ENCODE measurements at regions not wholly inside any gene's neighbourhood (a gene's known extent, or its start where the extent isn't known, plus 50 kb on each side); places are given as distances from the start of the nearest gene placed in this dataset.

GRCh38 chr4:14265651-14266050 is 638.1 kb upstream of the BOD1L1 start:
- H3K36me3 Mint-ChIP-seq (ENCODE audit: low read depth): no peaks in the 10 kb centered on the region
- H3K27me3 Mint-ChIP-seq (ENCODE audit: low read depth): no peaks in the 10 kb centered on the region
- H3K4me1 Mint-ChIP-seq (ENCODE audit: low read depth): no peaks in the 10 kb centered on the region
- DNase-seq (ENCODE audit: low spot score): no peak
- no peak overlapping the region for H3K4me3 Mint-ChIP-seq (ENCODE audit: low read depth)
- H3K9me3 Mint-ChIP-seq: no peaks in the 10 kb centered on the region
- intact Hi-C loops (cut with micrococcal nuclease): no loop called here
- no peak overlapping the region for H3K27ac Mint-ChIP-seq

GRCh38 chr4:14267373-14268060 is 640.0 kb upstream of the BOD1L1 start:
- H3K36me3 Mint-ChIP-seq (ENCODE audit: low read depth): no peaks in the 10 kb centered on the region
- intact Hi-C loops (cut with micrococcal nuclease): no loop called here
- H3K4me1 Mint-ChIP-seq (ENCODE audit: low read depth): no peaks in the 10 kb centered on the region
- H3K4me3 Mint-ChIP-seq (ENCODE audit: low read depth): no peak overlapping the region
- DNase-seq (ENCODE audit: low spot score): no peak
- no peaks in the 10 kb centered on the region for H3K27me3 Mint-ChIP-seq (ENCODE audit: low read depth)
- no peak overlapping the region for H3K27ac Mint-ChIP-seq
- no peaks in the 10 kb centered on the region for H3K9me3 Mint-ChIP-seq

- no peak for DNase-seq (ENCODE audit: low spot score)
- no peaks in the 10 kb centered on the region for H3K4me1 Mint-ChIP-seq (ENCODE audit: low read depth)
These were observed 642.3 kb upstream of the BOD1L1 start for GRCh38 chr4:14269824-14270223.

GRCh38 chr4:14272206-14272605 is 644.7 kb upstream of the BOD1L1 start:
- Mint-ChIP-seq H3K9me3 (no peaks in the 10 kb centered on the region), H3K36me3 (ENCODE audit: low read depth) (no peaks in the 10 kb centered on the region), H3K4me1 (ENCODE audit: low read depth) (no peaks in the 10 kb centered on the region), H3K27ac (no peak overlapping the region), H3K27me3 (ENCODE audit: low read depth) (no peaks in the 10 kb centered on the region), H3K4me3 (ENCODE audit: low read depth) (no peak overlapping the region)
- intact Hi-C loops (cut with micrococcal nuclease): no loop called here
- no peak for DNase-seq (ENCODE audit: low spot score)

More at GRCh38 chr4:14269824-14270223, 642.3 kb upstream of the BOD1L1 start:
- H3K27ac Mint-ChIP-seq: no peak overlapping the region
- H3K9me3 Mint-ChIP-seq: no peaks in the 10 kb centered on the region
- intact Hi-C loops (cut with micrococcal nuclease): no loop called here
- no peaks in the 10 kb centered on the region for H3K27me3 Mint-ChIP-seq (ENCODE audit: low read depth)
- no peaks in the 10 kb centered on the region for H3K36me3 Mint-ChIP-seq (ENCODE audit: low read depth)
- H3K4me3 Mint-ChIP-seq (ENCODE audit: low read depth): no peak overlapping the region

- intact Hi-C loops (cut with micrococcal nuclease): no loop called here
- no peaks in the 10 kb centered on the region for H3K27me3 Mint-ChIP-seq (ENCODE audit: low read depth)
- H3K9me3 Mint-ChIP-seq: no peaks in the 10 kb centered on the region
- H3K4me1 Mint-ChIP-seq (ENCODE audit: low read depth): no peaks in the 10 kb centered on the region
- no peak overlapping the region for H3K27ac Mint-ChIP-seq
- DNase-seq (ENCODE audit: low spot score): no peak
- H3K4me3 Mint-ChIP-seq (ENCODE audit: low read depth): no peak overlapping the region
- no peaks in the 10 kb centered on the region for H3K36me3 Mint-ChIP-seq (ENCODE audit: low read depth)
These were observed 650.0 kb upstream of the BOD1L1 start for GRCh38 chr4:14277505-14277904.

GRCh38 chr4:14280567-14280966 is 653.0 kb upstream of the BOD1L1 start:
- intact Hi-C loops (cut with micrococcal nuclease): no loop called here
- DNase-seq (ENCODE audit: low spot score): no peak
- H3K4me1 Mint-ChIP-seq (ENCODE audit: low read depth): no peaks in the 10 kb centered on the region
- H3K4me3 Mint-ChIP-seq (ENCODE audit: low read depth): no peak overlapping the region
- no peaks in the 10 kb centered on the region for H3K36me3 Mint-ChIP-seq (ENCODE audit: low read depth)
- no peaks in the 10 kb centered on the region for H3K27me3 Mint-ChIP-seq (ENCODE audit: low read depth)
- H3K27ac Mint-ChIP-seq: no peak overlapping the region
- no peaks in the 10 kb centered on the region for H3K9me3 Mint-ChIP-seq

- Mint-ChIP-seq H3K27me3 (ENCODE audit: low read depth) (no peaks in the 10 kb centered on the region), H3K4me3 (ENCODE audit: low read depth) (no peak overlapping the region), H3K36me3 (ENCODE audit: low read depth) (no peaks in the 10 kb centered on the region), H3K9me3 (no peaks in the 10 kb centered on the region), H3K4me1 (ENCODE audit: low read depth) (no peaks in the 10 kb centered on the region), H3K27ac (no peak overlapping the region)
- DNase-seq (ENCODE audit: low spot score): no peak
- intact Hi-C loops (cut with micrococcal nuclease): no loop called here
These were observed 657.1 kb upstream of the BOD1L1 start for GRCh38 chr4:14284578-14284977.

- DNase-seq (ENCODE audit: low spot score): no peak
- Mint-ChIP-seq H3K4me3 (ENCODE audit: low read depth) (no peak overlapping the region), H3K36me3 (ENCODE audit: low read depth) (no peaks in the 10 kb centered on the region), H3K4me1 (ENCODE audit: low read depth) (no peaks in the 10 kb centered on the region), H3K9me3 (no peaks in the 10 kb centered on the region), H3K27ac (no peak overlapping the region), H3K27me3 (ENCODE audit: low read depth) (no peaks in the 10 kb centered on the region)
- intact Hi-C loops (cut with micrococcal nuclease): no loop called here
These were observed 662.2 kb upstream of the BOD1L1 start for GRCh38 chr4:14289708-14290107.

- intact Hi-C loops (cut with micrococcal nuclease): no loop called here
- DNase-seq (ENCODE audit: low spot score): no peak
- H3K27ac Mint-ChIP-seq: no peak overlapping the region
- H3K4me3 Mint-ChIP-seq (ENCODE audit: low read depth): no peak overlapping the region
- no peaks in the 10 kb centered on the region for H3K9me3 Mint-ChIP-seq
- H3K4me1 Mint-ChIP-seq (ENCODE audit: low read depth): no peaks in the 10 kb centered on the region
- no peaks in the 10 kb centered on the region for H3K36me3 Mint-ChIP-seq (ENCODE audit: low read depth)
- no peaks in the 10 kb centered on the region for H3K27me3 Mint-ChIP-seq (ENCODE audit: low read depth)
These were observed 666.1 kb upstream of the BOD1L1 start for GRCh38 chr4:14293582-14293981.

GRCh38 chr4:14294611-14295010 is 667.1 kb upstream of the BOD1L1 start:
- H3K4me1 Mint-ChIP-seq (ENCODE audit: low read depth): no peaks in the 10 kb centered on the region
- no peak overlapping the region for H3K4me3 Mint-ChIP-seq (ENCODE audit: low read depth)
- intact Hi-C loops (cut with micrococcal nuclease): no loop called here
- no peak overlapping the region for H3K27ac Mint-ChIP-seq
- no peaks in the 10 kb centered on the region for H3K36me3 Mint-ChIP-seq (ENCODE audit: low read depth)
- no peak for DNase-seq (ENCODE audit: low spot score)
- no peaks in the 10 kb centered on the region for H3K27me3 Mint-ChIP-seq (ENCODE audit: low read depth)
- H3K9me3 Mint-ChIP-seq: no peaks in the 10 kb centered on the region

- Mint-ChIP-seq H3K4me3 (ENCODE audit: low read depth) (no peak overlapping the region), H3K9me3 (no peaks in the 10 kb centered on the region), H3K27ac (no peak overlapping the region), H3K27me3 (ENCODE audit: low read depth) (no peaks in the 10 kb centered on the region), H3K4me1 (ENCODE audit: low read depth) (no peaks in the 10 kb centered on the region), H3K36me3 (ENCODE audit: low read depth) (no peaks in the 10 kb centered on the region)
- DNase-seq (ENCODE audit: low spot score): no peak
- intact Hi-C loops (cut with micrococcal nuclease): no loop called here
These were observed 671.6 kb upstream of the BOD1L1 start for GRCh38 chr4:14299166-14299565.

- H3K4me3 Mint-ChIP-seq (ENCODE audit: low read depth): no peak overlapping the region
- no peaks in the 10 kb centered on the region for H3K4me1 Mint-ChIP-seq (ENCODE audit: low read depth)
- no peak for DNase-seq (ENCODE audit: low spot score)
- intact Hi-C loops (cut with micrococcal nuclease): no loop called here
- no peaks in the 10 kb centered on the region for H3K9me3 Mint-ChIP-seq
- H3K36me3 Mint-ChIP-seq (ENCODE audit: low read depth): no peaks in the 10 kb centered on the region
- H3K27me3 Mint-ChIP-seq (ENCODE audit: low read depth): no peaks in the 10 kb centered on the region
- no peak overlapping the region for H3K27ac Mint-ChIP-seq
These were observed 674.5 kb upstream of the BOD1L1 start for GRCh38 chr4:14302021-14302420.

- H3K4me3 Mint-ChIP-seq (ENCODE audit: low read depth): no peak overlapping the region
- no peaks in the 10 kb centered on the region for H3K4me1 Mint-ChIP-seq (ENCODE audit: low read depth)
- DNase-seq (ENCODE audit: low spot score): no peak
- no peaks in the 10 kb centered on the region for H3K27me3 Mint-ChIP-seq (ENCODE audit: low read depth)
- H3K27ac Mint-ChIP-seq: no peak overlapping the region
- intact Hi-C loops (cut with micrococcal nuclease): no loop called here
- no peaks in the 10 kb centered on the region for H3K9me3 Mint-ChIP-seq
- no peaks in the 10 kb centered on the region for H3K36me3 Mint-ChIP-seq (ENCODE audit: low read depth)
These were observed 676.3 kb upstream of the BOD1L1 start for GRCh38 chr4:14303856-14304255.

GRCh38 chr4:14308229-14308651 is 680.7 kb upstream of the BOD1L1 start:
- Mint-ChIP-seq H3K27me3 (ENCODE audit: low read depth) (no peaks in the 10 kb centered on the region), H3K4me1 (ENCODE audit: low read depth) (no peaks in the 10 kb centered on the region), H3K27ac (no peak overlapping the region), H3K9me3 (no peaks in the 10 kb centered on the region), H3K36me3 (ENCODE audit: low read depth) (no peaks in the 10 kb centered on the region), H3K4me3 (ENCODE audit: low read depth) (no peak overlapping the region)
- DNase-seq (ENCODE audit: low spot score): no peak
- intact Hi-C loops (cut with micrococcal nuclease): no loop called here
